Mesenchymal stem cell (in vitro differentiated cells and primary cell): ENCODE measurements at regions not wholly inside any gene's neighbourhood (a gene's known extent, or its start where the extent isn't known, plus 50 kb on each side); places are given as distances from the start of the nearest gene placed in this dataset.

ENCODE experiments used
- DNase-seq: peaks from one replicate; pipeline ENCODE4 v3.0.0-alpha.2; 2013
- H2AFZ ChIP-seq: one replicate; pipeline ENCODE4 v1.6.1; 2013; ENCODE audit warnings: low read depth, mild to moderate bottlenecking, control low read depth, inconsistent platforms, low read length, moderate library complexity
- H2AK5ac ChIP-seq: 2 replicates; pipeline ENCODE4 v1.6.1; 2013; ENCODE audit warnings: low read length, moderate library complexity, mild to moderate bottlenecking, inconsistent platforms; ENCODE audit not compliant: severe bottlenecking
- H2BK120ac ChIP-seq: one replicate; pipeline ENCODE4 v1.6.1; 2013; ENCODE audit warnings: low read depth, mild to moderate bottlenecking, inconsistent platforms, low read length, moderate library complexity
- H2BK12ac ChIP-seq, 2 experiments: one replicate each; pipeline ENCODE4 v1.6.1; 2013; ENCODE audit warnings: inconsistent platforms in 2 of 2, low read length in 2 of 2, mild to moderate bottlenecking in 2 of 2, moderate library complexity in 2 of 2, control low read depth in 1 of 2
- H2BK15ac ChIP-seq: one replicate; pipeline ENCODE4 v1.6.1; 2013; ENCODE audit warnings: mild to moderate bottlenecking, low read depth, inconsistent platforms; ENCODE audit not compliant: poor library complexity, severe bottlenecking
- H2BK5ac ChIP-seq: 2 replicates; pipeline ENCODE4 v1.6.1; 2013; ENCODE audit warnings: low read depth, mild to moderate bottlenecking, low read length, control low read depth, inconsistent platforms; ENCODE audit not compliant: poor library complexity, severe bottlenecking
- H3K14ac ChIP-seq, 2 experiments: one replicate each; pipeline ENCODE4 v1.6.1; 2013; ENCODE audit warnings: inconsistent platforms in 2 of 2, low read length in 2 of 2, control low read depth in 1 of 2, mild to moderate bottlenecking in 1 of 2, moderate library complexity in 1 of 2
- H3K18ac ChIP-seq, 2 experiments: one replicate each; pipeline ENCODE4 v1.6.1; 2013; ENCODE audit warnings: inconsistent platforms in 2 of 2, low read length in 2 of 2, control low read depth in 1 of 2, low read depth in 1 of 2, mild to moderate bottlenecking in 1 of 2
- H3K23ac ChIP-seq, 2 experiments: one replicate each; pipeline ENCODE4 v1.6.1; 2013; ENCODE audit warnings: inconsistent platforms in 2 of 2, low read length in 2 of 2, mild to moderate bottlenecking in 2 of 2, moderate library complexity in 2 of 2, control low read depth in 1 of 2
- H3K27ac ChIP-seq: 2 replicates; pipeline ENCODE4 v1.5.1; 2013; ENCODE audit warnings: mild to moderate bottlenecking, moderate library complexity, low read length, control low read depth, inconsistent platforms; ENCODE audit not compliant: poor library complexity, severe bottlenecking
- H3K27me3 ChIP-seq, 2 experiments: 2 replicates each; pipeline versions ENCODE4 v1.6.1 to v1.7.0; 2013; ENCODE audit warnings: low read length in 2 of 2, mild to moderate bottlenecking in 2 of 2, moderate library complexity in 2 of 2, control low read depth in 1 of 2, inconsistent platforms in 1 of 2; ENCODE audit not compliant: control insufficient read depth in 1 of 2, insufficient read depth in 1 of 2
- H3K36me3 ChIP-seq, 2 experiments: 2 replicates each; pipeline versions ENCODE4 v1.6.1 to v1.7.0; 2013; ENCODE audit warnings: low read length in 2 of 2, control low read depth in 1 of 2, inconsistent platforms in 1 of 2, low read depth in 1 of 2, mild to moderate bottlenecking in 1 of 2; ENCODE audit not compliant: insufficient read depth in 2 of 2, control insufficient read depth in 1 of 2
- H3K4ac ChIP-seq, 2 experiments: one replicate each; pipeline ENCODE4 v1.6.1; 2013; ENCODE audit warnings: inconsistent platforms in 2 of 2, low read length in 2 of 2, mild to moderate bottlenecking in 2 of 2, moderate library complexity in 2 of 2, control low read depth in 1 of 2, low read depth in 1 of 2
- H3K4me1 ChIP-seq: 2 replicates; pipeline ENCODE4 v1.6.1; 2013; ENCODE audit warnings: low read depth, low read length, control low read depth; ENCODE audit not compliant: control insufficient read depth, insufficient read depth
- H3K4me2 ChIP-seq: 2 replicates; pipeline ENCODE4 v1.6.1; 2013; ENCODE audit warnings: low read length, mild to moderate bottlenecking, inconsistent platforms; ENCODE audit not compliant: poor library complexity, severe bottlenecking
- H3K4me3 ChIP-seq, 2 experiments: 2 replicates each; pipeline versions ENCODE4 v1.5.1 to v1.7.0; 2013; ENCODE audit warnings: low read length in 2 of 2, mild to moderate bottlenecking in 2 of 2, control low read depth in 1 of 2, low read depth in 1 of 2; ENCODE audit not compliant: insufficient read depth in 1 of 2
- H3K79me1 ChIP-seq: replicated peaks from 2 replicates; pipeline ENCODE4 v1.6.1; 2013; ENCODE audit warnings: mild to moderate bottlenecking, control low read depth, low read length, inconsistent platforms; ENCODE audit not compliant: poor library complexity, severe bottlenecking
- H3K9ac ChIP-seq: 2 replicates; pipeline ENCODE4 v1.7.0; 2013; ENCODE audit warnings: mild to moderate bottlenecking, low read length, moderate library complexity
- H3K9me3 ChIP-seq: 2 replicates; pipeline ENCODE4 v1.7.0; 2013; ENCODE audit warnings: mild to moderate bottlenecking, low read length; ENCODE audit not compliant: control insufficient read depth
- H4K8ac ChIP-seq: one replicate; pipeline ENCODE4 v1.6.1; 2013; ENCODE audit warnings: inconsistent platforms, mild to moderate bottlenecking, low read length, moderate library complexity
- H4K91ac ChIP-seq: one replicate; pipeline ENCODE4 v1.6.1; 2013; ENCODE audit warnings: mild to moderate bottlenecking, low read length, inconsistent platforms
- WGBS: methylation state at CpG from one replicate; pipeline ENCODE4 v1.1.7; 2013; ENCODE audit warnings: mixed read lengths; 5-methylcytosine and 5-hydroxymethylcytosine counted together

DNA sequence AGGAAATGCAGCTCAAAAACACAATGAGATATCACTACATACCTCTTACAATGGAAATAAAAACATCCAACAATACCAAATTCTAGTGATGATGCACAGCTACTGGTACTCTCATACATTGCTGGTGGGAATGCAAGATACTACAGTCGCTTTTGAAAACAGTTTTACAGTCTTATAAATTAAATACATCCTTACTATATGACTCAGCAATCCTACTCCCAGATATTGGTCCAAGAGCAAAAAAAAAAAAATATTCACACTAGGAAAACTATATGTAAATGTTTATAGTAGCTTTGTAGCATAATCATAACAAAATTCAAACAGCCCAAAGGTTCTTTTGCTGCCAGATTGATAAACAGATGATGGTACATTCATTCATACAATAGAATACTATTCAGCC is 217.4 kb upstream of the FAM83B start:
- Histone ChIP-seq H3K4ac (no peak overlapping the region), H3K36me3 (no peaks in the 10 kb centered on the region), H4K8ac (no peak overlapping the region), H3K9ac (no peak overlapping the region), H3K4me2 (no peak overlapping the region), H2BK12ac (no peak overlapping the region), H4K91ac (no peak overlapping the region), H3K4me1 (no peaks in the 10 kb centered on the region), H3K27me3 (no peaks in the 10 kb centered on the region), H3K14ac (no peak overlapping the region), H3K79me1 (no peaks in the 10 kb centered on the region), H3K18ac (no peak overlapping the region), H3K4me3 (no peak overlapping the region), H2BK120ac (no peak overlapping the region), H3K9me3 (no peaks in the 10 kb centered on the region), H3K27ac (no peak overlapping the region), H2BK5ac (no peak overlapping the region), H3K23ac (no peak overlapping the region), H2BK15ac (no peak overlapping the region), H2AFZ (no peak overlapping the region), H2AK5ac (no peak overlapping the region)
- no CpG with 5 or more reads among the region's 1 CpG for WGBS
- DNase-seq, result no peak

DNA sequence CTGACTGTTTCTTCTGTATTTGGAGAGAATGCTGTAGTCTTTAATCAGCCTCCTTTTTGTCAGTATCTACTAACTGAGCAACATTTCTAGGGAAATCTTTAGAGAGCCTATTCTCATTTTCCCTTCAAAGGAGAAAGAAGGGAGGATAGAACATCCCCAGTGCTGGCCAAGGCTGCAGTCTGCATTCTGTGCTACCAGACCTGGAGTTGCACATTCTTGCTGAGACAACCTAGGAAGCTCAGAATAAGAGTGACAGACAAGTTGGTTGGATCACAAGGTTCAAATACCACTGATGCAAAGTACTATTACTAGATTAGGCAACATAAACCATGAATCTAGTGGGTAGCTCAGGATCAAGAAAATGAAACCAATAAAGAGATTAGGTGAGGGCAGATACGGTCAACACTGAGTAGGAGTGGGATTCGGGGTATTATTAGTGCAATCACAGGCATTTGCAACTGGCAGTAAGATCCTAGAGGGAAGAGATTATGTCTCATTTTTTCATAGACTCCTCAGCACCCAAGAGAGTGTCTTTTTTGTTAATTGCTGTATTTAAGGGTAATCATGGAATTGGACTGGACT is 213.5 kb upstream of the FAM83B start:
- Histone ChIP-seq H4K91ac (no peak overlapping the region), H2AK5ac (no peak overlapping the region), H3K79me1 (no peaks in the 10 kb centered on the region), H3K27ac (no peak overlapping the region), H2BK15ac (no peak overlapping the region), H3K9ac (no peak overlapping the region), H3K4me2 (no peak overlapping the region), H3K4me1 (no peaks in the 10 kb centered on the region), H2AFZ (no peak overlapping the region), H3K27me3 (no peaks in the 10 kb centered on the region), H2BK120ac (no peak overlapping the region), H3K4ac (no peak overlapping the region), H3K4me3 (no peak overlapping the region), H3K14ac (no peak overlapping the region), H2BK12ac (no peak overlapping the region), H3K9me3 (no peaks in the 10 kb centered on the region), H2BK5ac (no peak overlapping the region), H3K36me3 (no peaks in the 10 kb centered on the region), H3K18ac (no peak overlapping the region), H3K23ac (no peak overlapping the region), H4K8ac (no peak overlapping the region)
- WGBS, result 92% methylated on average over 2 of the region's 2 CpGs
- no peak for DNase-seq

DNA sequence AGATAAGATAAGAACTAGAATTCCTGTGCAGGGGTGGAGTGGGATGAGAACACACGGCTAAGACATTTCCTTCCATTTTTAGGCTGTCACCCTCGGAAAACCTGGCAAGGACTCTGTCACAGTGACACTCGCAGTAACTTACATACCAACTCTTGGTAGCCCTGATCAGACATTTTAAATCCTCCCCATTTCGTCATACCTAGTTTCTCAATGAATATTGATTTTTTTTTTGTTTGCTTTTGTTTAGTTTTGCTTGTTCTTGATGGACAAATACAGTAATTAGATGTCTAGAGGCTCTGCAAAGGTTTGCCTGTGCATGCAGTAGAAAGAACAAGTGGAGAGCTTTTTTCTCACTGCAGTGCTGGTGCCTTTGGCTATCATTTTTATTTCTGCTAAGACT is 213.0 kb upstream of the FAM83B start:
- 88% methylated on average over 2 of the region's 4 CpGs for WGBS
- Histone ChIP-seq H4K91ac (no peak overlapping the region), H3K23ac (no peak overlapping the region), H3K4me1 (no peaks in the 10 kb centered on the region), H3K79me1 (no peaks in the 10 kb centered on the region), H2AK5ac (no peak overlapping the region), H3K36me3 (no peaks in the 10 kb centered on the region), H3K18ac (no peak overlapping the region), H2BK120ac (no peak overlapping the region), H3K14ac (no peak overlapping the region), H4K8ac (no peak overlapping the region), H2BK5ac (no peak overlapping the region), H3K9ac (no peak overlapping the region), H3K9me3 (no peaks in the 10 kb centered on the region), H3K27me3 (no peaks in the 10 kb centered on the region), H2BK15ac (no peak overlapping the region), H3K27ac (no peak overlapping the region), H2AFZ (no peak overlapping the region), H2BK12ac (no peak overlapping the region), H3K4ac (no peak overlapping the region), H3K4me3 (no peak overlapping the region), H3K4me2 (no peak overlapping the region)
- DNase-seq, result no peak

DNA sequence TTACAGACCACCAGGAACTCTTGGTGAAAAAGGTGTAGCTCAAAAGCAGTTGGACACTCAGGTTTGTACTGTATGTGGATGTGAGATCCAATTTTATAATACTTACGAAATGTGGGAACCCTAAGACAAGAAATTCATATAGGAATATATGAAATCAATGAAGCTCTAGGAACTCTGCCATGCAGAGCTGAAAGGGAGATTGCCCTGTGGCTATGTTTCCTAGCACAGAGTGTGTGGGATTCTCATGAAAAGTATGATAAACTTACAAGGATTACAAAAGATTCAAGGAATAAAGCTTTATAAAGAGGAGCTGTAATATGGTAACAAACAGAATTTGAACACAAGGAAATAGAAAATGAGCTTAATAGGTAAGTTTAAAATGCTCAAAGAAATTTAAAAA is 205.7 kb upstream of the FAM83B start:
- no peak overlapping the region for H4K91ac ChIP-seq
- no peaks in the 10 kb centered on the region for H3K4me1 ChIP-seq
- no peak overlapping the region for H2AK5ac ChIP-seq
- WGBS, result 80% methylated on average over 1 of the region's 1 CpG
- no peak overlapping the region for H2BK12ac ChIP-seq
- DNase-seq, result no peak
- no peak overlapping the region for H3K4ac ChIP-seq
- H3K23ac ChIP-seq, result no peak overlapping the region
- no peaks in the 10 kb centered on the region for H3K36me3 ChIP-seq
- no peak overlapping the region for H3K18ac ChIP-seq
- no peak overlapping the region for H4K8ac ChIP-seq
- no peak overlapping the region for H2AFZ ChIP-seq
- H3K9ac ChIP-seq, result no peak overlapping the region
- no peaks in the 10 kb centered on the region for H3K9me3 ChIP-seq
- no peak overlapping the region for H2BK15ac ChIP-seq
- H3K4me3 ChIP-seq, result no peak overlapping the region
- H3K4me2 ChIP-seq, result no peak overlapping the region
- H3K14ac ChIP-seq, result no peak overlapping the region
- H3K79me1 ChIP-seq, result no peaks in the 10 kb centered on the region
- no peaks in the 10 kb centered on the region for H3K27me3 ChIP-seq
- H3K27ac ChIP-seq, result no peak overlapping the region
- no peak overlapping the region for H2BK5ac ChIP-seq
- no peak overlapping the region for H2BK120ac ChIP-seq
